IMR-90 (cell line): ENCODE measurements at regions not wholly inside any gene's neighbourhood (a gene's known extent, or its start where the extent isn't known, plus 50 kb on each side); places are given as distances from the start of the nearest gene placed in this dataset.
"Not testable (repeated sequence)": the region's sequence is repeated elsewhere in the genome, so short reads cannot be mapped to it uniquely, and the experiment has no call there.

Experiments used
- BHLHE40 ChIP-seq: fragments of 150-350 bp; IDR thresholded peaks from 2 replicates; pipeline ENCODE4 v1.6.1; 2016; ENCODE audit warnings: mild to moderate bottlenecking, low read depth, low read length
- CEBPB ChIP-seq: IDR thresholded peaks from 2 replicates; pipeline ENCODE4 v1.6.1; 2012; ENCODE audit warnings: low read depth, low read length, improper control_type of control experiment
- FOS ChIP-seq: fragments of 150-350 bp; IDR thresholded peaks from 2 replicates; pipeline ENCODE4 v1.6.1; 2016; ENCODE audit warnings: low read depth, low read length
- MAFK ChIP-seq: IDR thresholded peaks from 2 replicates; pipeline ENCODE4 v1.6.1; 2012; ENCODE audit warnings: low read depth, low read length, improper control_type of control experiment
- MXI1 ChIP-seq: IDR thresholded peaks from 2 replicates; pipeline ENCODE4 v1.6.1; 2012; ENCODE audit warnings: low read depth, mild to moderate bottlenecking, low read length, moderate library complexity, borderline replicate concordance
- NFE2L2 ChIP-seq: fragments of 150-350 bp; IDR thresholded peaks from 2 replicates; pipeline ENCODE4 v1.6.1; 2016; ENCODE audit warnings: low read depth, mild to moderate bottlenecking, low read length
- POLR2A ChIP-seq: IDR thresholded peaks from 2 replicates; pipeline ENCODE4 v1.6.1; 2012; ENCODE audit warnings: mild to moderate bottlenecking, low read depth, low read length
- RAD21 ChIP-seq: IDR thresholded peaks from 2 replicates; pipeline ENCODE4 v1.6.1; 2012; ENCODE audit warnings: low read length, improper control_type of control experiment
- RFX5 ChIP-seq: IDR thresholded peaks from 2 replicates; pipeline ENCODE4 v1.8.0; 2012; ENCODE audit warnings: low read depth, mild to moderate bottlenecking, low read length, moderate library complexity
- SMC3 ChIP-seq: fragments of 150-350 bp; IDR thresholded peaks from 2 replicates; pipeline ENCODE4 v1.6.1; 2016; ENCODE audit warnings: low read depth, mild to moderate bottlenecking, antibody characterized with exemption, low read length, moderate library complexity
- TF ChIP-seq, protein P1 (sequence below): conservative IDR thresholded peaks from 2 replicates; pipeline ENCODE4 v1.5.1; 2012; ENCODE audit warnings: mild to moderate bottlenecking, low read depth, low read length, improper control_type of control experiment
- TF ChIP-seq, protein P2 (sequence below): fragments of 150-350 bp; IDR thresholded peaks from 2 replicates; pipeline ENCODE4 v1.6.1; 2016; ENCODE audit warnings: low read depth, mild to moderate bottlenecking, low read length, moderate library complexity, borderline replicate concordance
- TF ChIP-seq, protein P3 (sequence below): fragments of 150-350 bp; IDR thresholded peaks from 2 replicates; pipeline ENCODE4 v1.6.1; 2017; ENCODE audit warnings: mild to moderate bottlenecking, antibody characterized with exemption, low read length, low read depth

DNA sequence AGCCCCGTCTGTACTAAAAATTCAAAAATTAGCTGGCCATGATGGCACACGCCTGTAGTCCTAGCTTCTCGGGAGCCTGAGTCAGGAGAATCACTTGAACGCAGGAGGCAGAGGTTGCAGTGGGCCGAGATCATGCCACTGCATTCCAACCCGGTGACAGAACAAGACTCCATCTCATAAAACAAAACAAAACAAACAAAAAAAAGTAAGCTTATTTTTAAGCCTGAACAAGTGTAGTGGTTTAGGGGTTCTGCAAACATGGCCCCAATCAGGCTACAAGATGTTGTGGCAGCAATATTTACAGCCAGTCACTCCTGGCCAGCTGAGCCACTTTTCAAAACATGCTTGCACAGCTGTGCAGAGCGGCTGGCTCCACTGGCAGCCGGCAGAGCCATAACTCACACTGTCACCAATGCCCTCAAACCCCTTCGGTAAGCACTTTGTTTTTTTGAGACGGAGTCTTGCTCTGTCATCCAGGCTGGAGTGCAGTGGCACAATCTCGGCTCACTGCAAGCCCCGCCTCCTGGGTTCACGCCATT is 56.2 kb upstream of the CLEC6A start:
- TF ChIP-seq, protein P1, sequence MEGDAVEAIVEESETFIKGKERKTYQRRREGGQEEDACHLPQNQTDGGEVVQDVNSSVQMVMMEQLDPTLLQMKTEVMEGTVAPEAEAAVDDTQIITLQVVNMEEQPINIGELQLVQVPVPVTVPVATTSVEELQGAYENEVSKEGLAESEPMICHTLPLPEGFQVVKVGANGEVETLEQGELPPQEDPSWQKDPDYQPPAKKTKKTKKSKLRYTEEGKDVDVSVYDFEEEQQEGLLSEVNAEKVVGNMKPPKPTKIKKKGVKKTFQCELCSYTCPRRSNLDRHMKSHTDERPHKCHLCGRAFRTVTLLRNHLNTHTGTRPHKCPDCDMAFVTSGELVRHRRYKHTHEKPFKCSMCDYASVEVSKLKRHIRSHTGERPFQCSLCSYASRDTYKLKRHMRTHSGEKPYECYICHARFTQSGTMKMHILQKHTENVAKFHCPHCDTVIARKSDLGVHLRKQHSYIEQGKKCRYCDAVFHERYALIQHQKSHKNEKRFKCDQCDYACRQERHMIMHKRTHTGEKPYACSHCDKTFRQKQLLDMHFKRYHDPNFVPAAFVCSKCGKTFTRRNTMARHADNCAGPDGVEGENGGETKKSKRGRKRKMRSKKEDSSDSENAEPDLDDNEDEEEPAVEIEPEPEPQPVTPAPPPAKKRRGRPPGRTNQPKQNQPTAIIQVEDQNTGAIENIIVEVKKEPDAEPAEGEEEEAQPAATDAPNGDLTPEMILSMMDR, result not testable (repeated sequence)
- not testable (repeated sequence) for TF ChIP-seq RFX5, POLR2A, SMC3, RAD21, CEBPB, MXI1, FOS, NFE2L2, BHLHE40, MAFK
- TF ChIP-seq, protein P2, sequence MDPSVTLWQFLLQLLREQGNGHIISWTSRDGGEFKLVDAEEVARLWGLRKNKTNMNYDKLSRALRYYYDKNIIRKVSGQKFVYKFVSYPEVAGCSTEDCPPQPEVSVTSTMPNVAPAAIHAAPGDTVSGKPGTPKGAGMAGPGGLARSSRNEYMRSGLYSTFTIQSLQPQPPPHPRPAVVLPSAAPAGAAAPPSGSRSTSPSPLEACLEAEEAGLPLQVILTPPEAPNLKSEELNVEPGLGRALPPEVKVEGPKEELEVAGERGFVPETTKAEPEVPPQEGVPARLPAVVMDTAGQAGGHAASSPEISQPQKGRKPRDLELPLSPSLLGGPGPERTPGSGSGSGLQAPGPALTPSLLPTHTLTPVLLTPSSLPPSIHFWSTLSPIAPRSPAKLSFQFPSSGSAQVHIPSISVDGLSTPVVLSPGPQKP, result not testable (repeated sequence)
- TF ChIP-seq, protein P3, sequence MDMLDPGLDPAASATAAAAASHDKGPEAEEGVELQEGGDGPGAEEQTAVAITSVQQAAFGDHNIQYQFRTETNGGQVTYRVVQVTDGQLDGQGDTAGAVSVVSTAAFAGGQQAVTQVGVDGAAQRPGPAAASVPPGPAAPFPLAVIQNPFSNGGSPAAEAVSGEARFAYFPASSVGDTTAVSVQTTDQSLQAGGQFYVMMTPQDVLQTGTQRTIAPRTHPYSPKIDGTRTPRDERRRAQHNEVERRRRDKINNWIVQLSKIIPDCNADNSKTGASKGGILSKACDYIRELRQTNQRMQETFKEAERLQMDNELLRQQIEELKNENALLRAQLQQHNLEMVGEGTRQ, result not testable (repeated sequence)
